Epithelial cell of esophagus (primary cell): ENCODE measurements at regions not wholly inside any gene's neighbourhood (a gene's known extent, or its start where the extent isn't known, plus 50 kb on each side); places are given as distances from the start of the nearest gene placed in this dataset.
A peak's percentile ranks its signal among the peaks of the same experiment; 100 is the strongest.

Experiments used
- DNase-seq: peaks from one replicate; pipeline ENCODE4 v3.0.0; 2010; ENCODE audit warnings: low read depth
- H3K4me3 ChIP-seq: 2 replicates; pipeline ENCODE4 v1.5.1; 2011; ENCODE audit warnings: mild to moderate bottlenecking, low read length, control low read depth
- TF ChIP-seq, protein P1 (sequence below): IDR thresholded peaks from 2 replicates; pipeline ENCODE4 v1.5.1; 2011; ENCODE audit warnings: low read depth, mild to moderate bottlenecking, low read length, control low read depth, inconsistent platforms; ENCODE audit not compliant: insufficient read depth; ENCODE audit errors: missing control alignments

DNA sequence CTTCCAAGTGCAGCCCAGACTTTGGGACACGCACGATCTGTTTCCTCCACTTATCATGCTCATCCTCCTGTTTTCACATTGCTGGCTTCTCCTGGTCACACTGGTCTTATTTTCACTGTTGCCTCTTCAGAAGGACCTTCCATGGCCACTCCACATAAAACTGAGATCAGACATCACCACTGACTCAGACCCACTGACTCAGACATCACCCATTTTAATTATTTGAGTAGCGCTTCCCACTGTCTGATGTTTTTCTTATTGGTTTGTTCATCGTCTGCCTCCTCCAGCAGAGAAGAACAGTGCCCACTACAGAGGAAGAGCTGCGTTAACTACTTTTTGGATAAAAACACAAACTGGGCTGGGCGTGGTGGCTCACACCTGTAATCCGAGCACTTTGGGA lies 270.5 kb upstream of the PWP1 start:
- TF ChIP-seq, protein P1, sequence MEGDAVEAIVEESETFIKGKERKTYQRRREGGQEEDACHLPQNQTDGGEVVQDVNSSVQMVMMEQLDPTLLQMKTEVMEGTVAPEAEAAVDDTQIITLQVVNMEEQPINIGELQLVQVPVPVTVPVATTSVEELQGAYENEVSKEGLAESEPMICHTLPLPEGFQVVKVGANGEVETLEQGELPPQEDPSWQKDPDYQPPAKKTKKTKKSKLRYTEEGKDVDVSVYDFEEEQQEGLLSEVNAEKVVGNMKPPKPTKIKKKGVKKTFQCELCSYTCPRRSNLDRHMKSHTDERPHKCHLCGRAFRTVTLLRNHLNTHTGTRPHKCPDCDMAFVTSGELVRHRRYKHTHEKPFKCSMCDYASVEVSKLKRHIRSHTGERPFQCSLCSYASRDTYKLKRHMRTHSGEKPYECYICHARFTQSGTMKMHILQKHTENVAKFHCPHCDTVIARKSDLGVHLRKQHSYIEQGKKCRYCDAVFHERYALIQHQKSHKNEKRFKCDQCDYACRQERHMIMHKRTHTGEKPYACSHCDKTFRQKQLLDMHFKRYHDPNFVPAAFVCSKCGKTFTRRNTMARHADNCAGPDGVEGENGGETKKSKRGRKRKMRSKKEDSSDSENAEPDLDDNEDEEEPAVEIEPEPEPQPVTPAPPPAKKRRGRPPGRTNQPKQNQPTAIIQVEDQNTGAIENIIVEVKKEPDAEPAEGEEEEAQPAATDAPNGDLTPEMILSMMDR: no peak
- peak; percentile 79 for DNase-seq
- H3K4me3 ChIP-seq: no peak overlapping the region

DNA sequence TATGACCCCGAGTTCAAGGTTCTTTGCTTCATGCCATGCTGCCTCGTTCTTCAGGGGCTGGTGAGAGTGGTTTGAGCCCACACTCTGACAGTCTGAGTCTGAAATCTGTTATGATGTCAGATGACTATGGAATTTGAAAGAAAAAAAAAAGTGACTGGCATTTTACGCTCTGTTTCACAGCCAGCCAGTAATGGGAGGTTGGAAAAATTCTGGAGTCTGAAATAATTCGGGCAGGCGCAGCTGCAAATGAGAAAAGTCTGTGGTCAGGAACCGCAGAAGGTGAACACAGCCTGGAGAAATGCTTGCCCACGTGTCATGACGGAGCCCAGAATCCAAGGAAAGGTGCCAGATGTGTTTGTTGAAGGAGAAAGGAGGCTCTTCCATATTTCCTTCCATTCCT lies 269.8 kb upstream of the PWP1 start:
- peak; percentile 85 for DNase-seq
- TF ChIP-seq, protein P1: no peak
- no peak overlapping the region for H3K4me3 ChIP-seq

DNA sequence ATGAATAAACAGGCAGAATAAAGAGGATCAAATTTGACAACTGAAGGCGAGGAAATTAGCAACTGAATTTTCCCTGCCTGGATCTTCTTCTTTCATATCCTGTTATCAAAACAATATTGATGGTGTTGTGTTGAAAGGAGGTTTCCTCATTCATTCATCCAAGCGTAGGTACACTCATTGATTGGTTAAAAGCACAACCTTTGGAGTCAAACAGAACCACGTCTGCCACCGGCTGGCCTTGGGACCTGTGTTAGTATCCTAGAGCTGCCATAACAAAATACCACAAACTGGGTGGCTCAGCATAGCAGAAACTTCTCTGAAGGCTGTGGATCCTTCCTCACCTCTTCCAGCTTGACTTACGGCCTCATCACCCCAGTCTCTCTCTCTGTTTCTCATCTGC lies 268.6 kb upstream of the PWP1 start:
- TF ChIP-seq, protein P1: no peak
- DNase-seq: no peak
- no peak overlapping the region for H3K4me3 ChIP-seq

DNA sequence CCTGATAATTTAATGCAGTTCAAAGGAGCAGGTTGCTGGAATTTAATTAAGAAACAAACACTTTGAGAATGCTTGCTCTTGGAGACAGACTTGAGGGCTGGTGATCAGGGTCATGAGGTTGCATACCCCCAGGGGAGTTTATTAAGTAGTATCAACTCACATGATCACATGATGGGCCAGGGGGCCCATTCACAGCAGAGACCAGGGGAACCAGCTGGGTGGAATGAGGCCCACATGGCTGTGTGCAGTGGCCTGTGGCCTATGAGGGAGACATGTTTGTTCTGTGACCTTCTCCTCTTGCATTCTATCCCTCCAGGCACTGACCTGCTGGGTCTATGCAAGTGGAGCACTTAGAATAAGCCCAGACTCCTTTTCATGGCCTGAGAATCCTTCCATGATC lies 266.6 kb upstream of the PWP1 start:
- H3K4me3 ChIP-seq: no peak overlapping the region
- no peak for DNase-seq
- TF ChIP-seq, protein P1: no peak

DNA sequence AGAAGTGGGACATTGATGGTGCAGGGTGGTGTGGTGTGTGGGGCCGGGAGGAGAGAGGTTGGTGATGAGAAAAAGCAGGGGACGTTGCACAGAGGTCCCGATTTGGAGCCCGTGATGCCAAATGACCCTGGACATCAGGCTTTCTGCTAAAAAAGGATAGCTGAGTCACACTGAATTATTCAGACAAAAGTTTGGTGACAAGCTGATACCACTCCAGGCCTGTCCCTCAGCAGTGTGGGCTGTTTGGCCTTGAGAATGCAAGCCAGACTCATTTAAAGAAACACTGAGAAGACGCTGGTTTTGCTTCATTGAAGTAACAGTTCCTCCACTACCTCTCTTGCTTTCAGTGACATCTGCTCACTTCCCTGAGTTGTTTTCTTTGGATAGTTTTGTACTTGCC lies 262.1 kb upstream of the PWP1 start:
- no peak for DNase-seq
- no peak overlapping the region for H3K4me3 ChIP-seq
- TF ChIP-seq, protein P1: no peak

DNA sequence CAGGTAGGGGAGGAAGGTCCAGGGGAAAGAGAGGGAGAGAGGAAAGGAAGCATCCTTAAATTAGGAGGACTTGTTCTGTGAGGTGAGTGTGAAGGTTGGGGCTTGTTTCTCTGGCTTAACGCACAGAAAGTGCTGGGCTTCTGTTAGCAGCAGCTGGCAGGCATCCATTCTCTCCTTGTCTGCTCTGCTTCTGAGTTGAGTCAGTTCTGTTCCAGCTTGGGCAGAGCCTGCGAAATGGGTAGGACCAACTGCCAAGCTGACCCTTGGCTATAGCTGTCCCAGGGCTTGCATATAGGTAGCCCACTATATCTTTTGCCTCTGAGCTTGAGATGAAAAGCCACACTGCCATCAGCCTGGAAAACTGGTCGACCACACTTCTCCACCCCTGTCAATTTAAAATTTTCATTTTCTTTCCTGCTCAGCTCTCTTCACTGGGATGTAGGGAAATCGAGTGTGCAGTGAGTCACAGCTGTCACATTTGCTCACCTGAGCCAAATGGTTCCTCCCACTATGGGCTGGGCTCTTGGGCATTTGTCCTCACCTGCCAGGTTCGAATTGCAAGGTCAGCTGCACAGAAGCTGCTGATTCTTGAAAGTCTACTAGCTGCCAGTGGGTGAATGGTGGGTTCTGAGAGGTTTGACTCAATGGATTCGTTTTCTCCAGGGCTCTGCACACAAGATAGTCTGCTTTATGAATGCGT lies 256.4 kb upstream of the PWP1 start:
- peak; percentile 90 for DNase-seq
- TF ChIP-seq, protein P1: no peak
- H3K4me3 ChIP-seq: no peak overlapping the region

DNA sequence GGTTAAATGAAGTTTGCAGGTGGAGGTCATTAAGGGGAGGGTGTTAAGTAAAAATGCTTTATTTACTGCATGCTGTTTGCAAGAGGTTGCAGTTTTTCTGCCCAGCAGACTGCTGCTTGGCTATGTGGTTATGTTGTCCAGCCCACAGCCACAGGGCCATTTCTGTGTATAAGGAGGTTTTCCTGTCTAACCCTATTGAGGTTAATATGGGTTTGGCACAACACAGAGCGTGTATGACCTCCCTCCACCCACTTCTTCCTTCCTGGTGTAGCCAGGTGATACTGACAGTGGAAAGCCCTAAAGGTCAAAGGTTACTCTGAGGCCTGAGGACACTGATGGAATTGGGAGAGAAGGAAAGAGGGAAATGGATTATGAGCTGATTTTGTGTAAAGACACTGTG lies 253.7 kb upstream of the PWP1 start:
- TF ChIP-seq, protein P1: no peak
- no peak for DNase-seq
- H3K4me3 ChIP-seq: no peak overlapping the region
